ENCODE measurements at regions not wholly inside any gene's neighbourhood (a gene's known extent, or its start where the extent isn't known, plus 50 kb on each side); places are given as distances from the start of the nearest gene placed in this dataset.

DNA sequence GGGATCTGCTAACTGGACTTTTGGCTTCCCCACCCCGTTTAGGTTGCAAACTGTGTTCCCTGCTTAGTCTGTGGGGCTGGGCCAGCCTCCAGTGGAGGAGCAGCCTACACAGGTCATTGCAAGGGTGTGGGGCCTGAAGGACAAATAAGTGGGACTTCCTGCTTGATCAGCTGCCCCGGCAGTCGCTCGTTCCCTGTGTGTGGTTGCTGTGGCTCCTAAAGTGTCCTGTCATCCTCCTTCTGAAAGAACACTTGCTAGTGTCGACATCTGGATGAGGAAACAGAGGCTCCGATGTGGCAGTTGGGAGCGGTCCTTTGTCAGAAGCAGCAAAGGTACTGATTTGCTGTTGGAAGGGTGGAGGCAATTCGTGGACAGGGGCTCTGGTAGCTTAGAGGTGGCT is 88.9 kb upstream of the TBCA start:
- TF ChIP-seq EZH2 (IDR thresholded peaks at IDR 0.05) (no peak), CTCF (IDR thresholded peaks at IDR 0.05) (no peak)
